Endodermal cell (in vitro differentiated cells): ENCODE measurements at regions not wholly inside any gene's neighbourhood (a gene's known extent, or its start where the extent isn't known, plus 50 kb on each side); places are given as distances from the start of the nearest gene placed in this dataset.

Source experiments
- DNase-seq: peaks from one replicate; pipeline ENCODE4 v3.0.0-alpha.2; 2017
- H3K27ac ChIP-seq: 2 replicates; pipeline ENCODE4 v1.5.1; 2013; ENCODE audit warnings: mild to moderate bottlenecking, low read depth, low read length, moderate library complexity
- H3K27me3 ChIP-seq: 2 replicates; pipeline ENCODE4 v1.6.1; 2013; ENCODE audit warnings: mild to moderate bottlenecking, low read length, moderate library complexity; ENCODE audit not compliant: insufficient read depth, control insufficient read depth, poor library complexity, severe bottlenecking
- H3K36me3 ChIP-seq: 2 replicates; pipeline ENCODE4 v1.7.0; 2013; ENCODE audit warnings: mild to moderate bottlenecking, low read length, moderate library complexity; ENCODE audit not compliant: control insufficient read depth, insufficient read depth
- H3K4me1 ChIP-seq: one replicate; pipeline ENCODE4 v1.7.0; 2013; ENCODE audit warnings: low read length; ENCODE audit not compliant: control insufficient read depth, insufficient read depth
- H3K4me3 ChIP-seq: 2 replicates; pipeline ENCODE4 v1.5.1; 2013; ENCODE audit warnings: mild to moderate bottlenecking, low read length, moderate library complexity
- H3K9ac ChIP-seq: 2 replicates; pipeline ENCODE4 v1.6.1; 2013; ENCODE audit warnings: mild to moderate bottlenecking, low read length, moderate library complexity; ENCODE audit not compliant: poor library complexity, severe bottlenecking; ENCODE audit errors: extremely low read depth
- H3K9me3 ChIP-seq: 2 replicates; pipeline ENCODE4 v1.6.1; 2013; ENCODE audit warnings: mild to moderate bottlenecking, low read length, moderate library complexity; ENCODE audit not compliant: control insufficient read depth
- H3K27ac Mint-ChIP-seq: 2 replicates; pipeline ENCODE4 v1.8.0; 2020; ENCODE audit warnings: mixed read lengths
- H3K27me3 Mint-ChIP-seq: 2 replicates; pipeline ENCODE4 v1.8.0; 2021; ENCODE audit warnings: mild to moderate bottlenecking, mixed read lengths; ENCODE audit not compliant: insufficient read depth
- H3K36me3 Mint-ChIP-seq: 2 replicates; pipeline ENCODE4 v1.8.0; 2020; ENCODE audit warnings: low read depth, mixed read lengths
- H3K4me1 Mint-ChIP-seq: 2 replicates; pipeline ENCODE4 v1.8.0; 2020; ENCODE audit warnings: mixed read lengths
- H3K4me3 Mint-ChIP-seq: 2 replicates; pipeline ENCODE4 v1.8.0; 2020; ENCODE audit warnings: mild to moderate bottlenecking, moderate library complexity, mixed read lengths
- H3K9me3 Mint-ChIP-seq: 2 replicates; pipeline ENCODE4 v1.8.0; 2020; ENCODE audit warnings: mild to moderate bottlenecking, mixed read lengths
- WGBS, 2 experiments: methylation state at CpG; one replicate each; pipeline versions ENCODE4 v1.1.5 to v1.1.7; 2013; ENCODE audit warnings: missing lambda C conversion rate in 2 of 2, mixed read lengths in 1 of 2; ENCODE audit not compliant: insufficient coverage in 1 of 2, insufficient read length in 1 of 2; 5-methylcytosine and 5-hydroxymethylcytosine counted together
- TF ChIP-seq, protein P1 (sequence below): fragments of 200-600 bp; sonication (generic); conservative IDR thresholded peaks from 2 replicates; pipeline ENCODE4 v1.5.0; 2021; ENCODE audit warnings: antibody characterized with exemption, mild to moderate bottlenecking

GRCh38 chr2:194486326-194486725 is 1170.7 kb upstream of the SLC39A10 start:
- H3K9ac ChIP-seq, result no peak overlapping the region
- H3K27ac ChIP-seq, result no peak overlapping the region
- Mint-ChIP-seq H3K4me3 (no peak overlapping the region), H3K36me3 (no peaks in the 10 kb centered on the region), H3K27me3 (no peaks in the 10 kb centered on the region), H3K4me1 (no peaks in the 10 kb centered on the region), H3K27ac (no peak overlapping the region), H3K9me3 (no peaks in the 10 kb centered on the region)
- no peaks in the 10 kb centered on the region for H3K9me3 ChIP-seq
- TF ChIP-seq, protein P1, sequence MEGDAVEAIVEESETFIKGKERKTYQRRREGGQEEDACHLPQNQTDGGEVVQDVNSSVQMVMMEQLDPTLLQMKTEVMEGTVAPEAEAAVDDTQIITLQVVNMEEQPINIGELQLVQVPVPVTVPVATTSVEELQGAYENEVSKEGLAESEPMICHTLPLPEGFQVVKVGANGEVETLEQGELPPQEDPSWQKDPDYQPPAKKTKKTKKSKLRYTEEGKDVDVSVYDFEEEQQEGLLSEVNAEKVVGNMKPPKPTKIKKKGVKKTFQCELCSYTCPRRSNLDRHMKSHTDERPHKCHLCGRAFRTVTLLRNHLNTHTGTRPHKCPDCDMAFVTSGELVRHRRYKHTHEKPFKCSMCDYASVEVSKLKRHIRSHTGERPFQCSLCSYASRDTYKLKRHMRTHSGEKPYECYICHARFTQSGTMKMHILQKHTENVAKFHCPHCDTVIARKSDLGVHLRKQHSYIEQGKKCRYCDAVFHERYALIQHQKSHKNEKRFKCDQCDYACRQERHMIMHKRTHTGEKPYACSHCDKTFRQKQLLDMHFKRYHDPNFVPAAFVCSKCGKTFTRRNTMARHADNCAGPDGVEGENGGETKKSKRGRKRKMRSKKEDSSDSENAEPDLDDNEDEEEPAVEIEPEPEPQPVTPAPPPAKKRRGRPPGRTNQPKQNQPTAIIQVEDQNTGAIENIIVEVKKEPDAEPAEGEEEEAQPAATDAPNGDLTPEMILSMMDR, result no peak
- H3K36me3 ChIP-seq, result no peaks in the 10 kb centered on the region
- no peak for DNase-seq
- H3K4me1 ChIP-seq, result no peaks in the 10 kb centered on the region
- WGBS, 2 experiments, result 91 to 94% methylated on average over 3 to 4 of the region's 4 CpGs
- H3K4me3 ChIP-seq, result no peak overlapping the region
- H3K27me3 ChIP-seq, result no peaks in the 10 kb centered on the region

DNA sequence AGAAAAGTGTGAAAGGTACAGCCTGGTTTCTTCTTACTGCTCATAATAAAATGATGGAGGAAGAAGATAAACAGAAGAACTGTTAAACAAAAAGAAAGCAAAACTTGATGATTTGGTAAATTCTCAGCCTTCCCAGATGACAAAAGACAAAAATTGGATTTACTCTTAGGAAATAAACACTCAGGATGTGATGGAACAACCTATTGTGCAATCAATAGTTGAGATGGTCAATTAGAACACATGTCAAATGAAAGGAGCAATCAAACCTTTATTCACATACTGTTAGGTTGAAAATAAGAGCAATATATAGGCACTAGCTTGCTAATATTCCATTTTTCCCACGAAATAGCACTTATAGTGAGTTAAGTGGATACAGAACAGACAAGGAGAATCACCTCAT is 1174.0 kb upstream of the SLC39A10 start:
- Mint-ChIP-seq H3K27ac (no peak overlapping the region), H3K36me3 (no peaks in the 10 kb centered on the region), H3K27me3 (no peaks in the 10 kb centered on the region), H3K4me3 (no peak overlapping the region), H3K4me1 (no peaks in the 10 kb centered on the region), H3K9me3 (no peaks in the 10 kb centered on the region)
- Histone ChIP-seq H3K4me3 (no peak overlapping the region), H3K27ac (no peak overlapping the region), H3K4me1 (no peaks in the 10 kb centered on the region), H3K9ac (no peak overlapping the region), H3K9me3 (no peaks in the 10 kb centered on the region), H3K36me3 (no peaks in the 10 kb centered on the region), H3K27me3 (no peaks in the 10 kb centered on the region)
- TF ChIP-seq, protein P1, result no peak
- WGBS, 2 experiments, result 92% methylated on average over 1 of the region's 1 CpG; no CpG with 5 or more reads in 1 of the 2 experiments
- no peak for DNase-seq

DNA sequence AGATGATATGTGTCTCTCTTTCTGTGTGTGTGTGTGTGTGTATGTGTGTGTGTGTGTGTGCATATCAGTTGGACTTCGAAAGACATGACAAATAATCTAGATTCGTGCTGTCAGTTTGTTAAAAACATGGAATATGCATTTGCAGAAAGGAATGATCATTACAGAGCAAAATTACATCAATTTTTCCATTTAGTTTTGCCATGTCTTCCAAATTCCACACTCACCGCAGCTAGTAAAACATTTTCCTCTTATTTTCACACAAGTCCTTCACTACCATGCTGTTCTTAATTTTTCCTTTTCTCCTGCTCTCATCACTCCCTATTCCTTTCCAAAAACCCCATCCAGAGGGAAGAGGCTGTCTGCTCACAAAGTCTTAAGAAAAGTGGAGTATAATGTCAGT is 1191.4 kb upstream of the SLC39A10 start:
- Mint-ChIP-seq H3K36me3 (no peaks in the 10 kb centered on the region), H3K27me3 (no peaks in the 10 kb centered on the region), H3K27ac (no peak overlapping the region), H3K4me3 (no peak overlapping the region), H3K4me1 (no peaks in the 10 kb centered on the region), H3K9me3 (no peaks in the 10 kb centered on the region)
- Histone ChIP-seq H3K27ac (no peak overlapping the region), H3K9ac (no peak overlapping the region), H3K36me3 (no peaks in the 10 kb centered on the region), H3K4me3 (no peak overlapping the region), H3K4me1 (no peaks in the 10 kb centered on the region), H3K27me3 (no peaks in the 10 kb centered on the region), H3K9me3 (no peaks in the 10 kb centered on the region)
- TF ChIP-seq, protein P1, result no peak
- no peak for DNase-seq
- 71 to 94% methylated on average over 1 to 3 of the region's 3 CpGs for WGBS, 2 experiments
